ENCODE measurements at regions not wholly inside any gene's neighbourhood (a gene's known extent, or its start where the extent isn't known, plus 50 kb on each side); places are given as distances from the start of the nearest gene placed in this dataset.

DNA sequence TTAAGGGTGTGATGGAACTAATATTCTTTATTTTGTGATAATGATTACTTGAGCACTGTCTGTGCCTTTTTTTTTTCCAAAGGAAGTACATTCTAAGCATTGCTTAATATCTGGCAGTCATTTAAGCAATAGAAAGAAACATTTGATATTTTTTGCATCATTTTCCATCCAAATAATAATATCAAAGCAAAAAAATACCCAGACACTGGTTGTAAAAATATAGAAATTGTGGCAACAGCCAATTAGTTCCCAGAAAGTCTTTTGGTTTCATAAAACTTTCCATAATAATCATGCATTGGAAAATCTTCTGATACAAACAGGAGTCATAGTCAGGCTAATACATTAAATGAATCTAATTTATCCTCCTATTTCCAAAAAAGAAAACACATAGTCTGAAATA is 629.3 kb upstream of the ADAMTS5 start:
- H3K27me3 ChIP-seq (ENCODE audit: control insufficient read depth, insufficient read depth, low read length): no peaks in the 10 kb centered on the region
- no peak for FAIRE-seq
- TF ChIP-seq, protein P1, sequence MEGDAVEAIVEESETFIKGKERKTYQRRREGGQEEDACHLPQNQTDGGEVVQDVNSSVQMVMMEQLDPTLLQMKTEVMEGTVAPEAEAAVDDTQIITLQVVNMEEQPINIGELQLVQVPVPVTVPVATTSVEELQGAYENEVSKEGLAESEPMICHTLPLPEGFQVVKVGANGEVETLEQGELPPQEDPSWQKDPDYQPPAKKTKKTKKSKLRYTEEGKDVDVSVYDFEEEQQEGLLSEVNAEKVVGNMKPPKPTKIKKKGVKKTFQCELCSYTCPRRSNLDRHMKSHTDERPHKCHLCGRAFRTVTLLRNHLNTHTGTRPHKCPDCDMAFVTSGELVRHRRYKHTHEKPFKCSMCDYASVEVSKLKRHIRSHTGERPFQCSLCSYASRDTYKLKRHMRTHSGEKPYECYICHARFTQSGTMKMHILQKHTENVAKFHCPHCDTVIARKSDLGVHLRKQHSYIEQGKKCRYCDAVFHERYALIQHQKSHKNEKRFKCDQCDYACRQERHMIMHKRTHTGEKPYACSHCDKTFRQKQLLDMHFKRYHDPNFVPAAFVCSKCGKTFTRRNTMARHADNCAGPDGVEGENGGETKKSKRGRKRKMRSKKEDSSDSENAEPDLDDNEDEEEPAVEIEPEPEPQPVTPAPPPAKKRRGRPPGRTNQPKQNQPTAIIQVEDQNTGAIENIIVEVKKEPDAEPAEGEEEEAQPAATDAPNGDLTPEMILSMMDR (IDR thresholded peaks at IDR 0.05; ENCODE audit: insufficient read depth, low read length, severe bottlenecking): no peak
- H3K4me3 ChIP-seq (ENCODE audit: low read depth, low read length): no peak overlapping the region
- DNase-seq (ENCODE audit: low read depth): no peak
- no peaks in the 10 kb centered on the region for H3K36me3 ChIP-seq (ENCODE audit: control insufficient read depth, insufficient read depth, low read length)

DNA sequence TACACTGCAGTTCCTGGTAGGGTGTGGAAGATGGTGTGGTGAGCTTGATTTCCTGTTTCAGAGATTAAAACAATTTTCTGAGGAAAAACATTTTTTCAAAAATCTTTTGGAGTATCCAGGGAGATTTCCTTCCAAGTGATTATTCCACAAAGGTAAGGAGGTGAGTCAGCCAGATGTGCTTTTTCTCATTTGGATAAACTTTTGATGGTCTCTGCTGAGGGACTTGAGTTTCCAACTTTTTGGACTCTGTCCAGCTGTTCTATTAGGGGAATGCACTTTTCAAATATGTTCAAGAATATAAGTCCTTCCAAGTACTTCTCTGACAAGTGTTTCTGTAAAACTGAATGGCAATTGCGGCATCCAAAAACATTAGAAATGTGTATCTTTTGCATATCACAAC is 628.8 kb upstream of the ADAMTS5 start:
- H3K27me3 ChIP-seq (ENCODE audit: control insufficient read depth, insufficient read depth, low read length): no peaks in the 10 kb centered on the region
- no peaks in the 10 kb centered on the region for H3K36me3 ChIP-seq (ENCODE audit: control insufficient read depth, insufficient read depth, low read length)
- H3K4me3 ChIP-seq (ENCODE audit: low read depth, low read length): no peak overlapping the region
- DNase-seq (ENCODE audit: low read depth): no peak
- FAIRE-seq: no peak
- TF ChIP-seq, protein P1 (IDR thresholded peaks at IDR 0.05; ENCODE audit: insufficient read depth, low read length, severe bottlenecking): no peak

DNA sequence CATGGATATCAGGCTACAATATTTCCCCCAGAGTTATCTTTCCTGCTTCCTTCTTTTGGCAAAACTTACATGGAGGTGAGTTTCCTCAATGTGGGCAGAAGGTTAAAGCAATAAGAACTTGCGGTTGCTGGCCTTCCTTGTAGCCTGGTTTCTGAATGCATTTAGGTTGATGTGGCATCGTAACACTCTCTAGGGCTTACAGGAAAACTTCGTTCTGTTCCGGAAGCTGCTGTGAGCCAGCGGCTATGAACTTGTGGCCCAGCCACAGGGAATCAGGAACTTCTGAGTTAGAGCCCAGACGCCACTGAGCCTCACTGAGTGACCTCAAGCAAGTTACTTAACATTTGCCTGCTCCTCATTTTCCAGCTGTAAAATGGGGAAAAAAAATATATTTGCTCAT is 623.4 kb upstream of the ADAMTS5 start:
- Histone ChIP-seq H3K27me3 (ENCODE audit: control insufficient read depth, insufficient read depth, low read length) (no peaks in the 10 kb centered on the region), H3K4me3 (ENCODE audit: low read depth, low read length) (no peak overlapping the region)
- FAIRE-seq: no peak

DNA sequence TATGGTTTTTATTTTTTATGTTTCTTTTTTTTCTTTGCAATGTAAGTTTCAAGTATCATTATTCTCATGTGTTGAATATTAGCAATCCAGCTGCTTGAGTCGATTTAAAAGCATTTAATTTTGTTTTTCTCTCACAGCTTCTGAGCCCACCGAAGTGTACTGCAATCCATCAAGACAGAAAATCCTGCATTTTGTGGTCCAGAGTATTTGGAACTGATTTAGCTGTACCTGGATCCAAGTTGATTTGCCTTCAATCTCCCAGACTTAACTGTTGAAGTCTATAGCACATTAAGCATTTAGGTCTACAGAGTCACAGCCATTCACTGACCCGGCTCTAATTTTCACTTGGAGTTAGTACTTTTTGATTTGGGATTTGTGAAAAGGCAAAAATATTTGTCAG is 622.9 kb upstream of the ADAMTS5 start:
- H3K36me3 ChIP-seq (ENCODE audit: control insufficient read depth, insufficient read depth, low read length): no peaks in the 10 kb centered on the region
- no peak overlapping the region for H3K4me3 ChIP-seq (ENCODE audit: low read depth, low read length)
- TF ChIP-seq, protein P1 (IDR thresholded peaks at IDR 0.05; ENCODE audit: insufficient read depth, low read length, severe bottlenecking): no peak
- no peak for DNase-seq (ENCODE audit: low read depth)
- no peaks in the 10 kb centered on the region for H3K27me3 ChIP-seq (ENCODE audit: control insufficient read depth, insufficient read depth, low read length)
- FAIRE-seq: no peak

More for the DNA sequence above, 623.4 kb upstream of the ADAMTS5 start:
- no peaks in the 10 kb centered on the region for H3K36me3 ChIP-seq (ENCODE audit: control insufficient read depth, insufficient read depth, low read length)
- no peak for DNase-seq (ENCODE audit: low read depth)
- TF ChIP-seq, protein P1 (IDR thresholded peaks at IDR 0.05; ENCODE audit: insufficient read depth, low read length, severe bottlenecking): no peak

DNA sequence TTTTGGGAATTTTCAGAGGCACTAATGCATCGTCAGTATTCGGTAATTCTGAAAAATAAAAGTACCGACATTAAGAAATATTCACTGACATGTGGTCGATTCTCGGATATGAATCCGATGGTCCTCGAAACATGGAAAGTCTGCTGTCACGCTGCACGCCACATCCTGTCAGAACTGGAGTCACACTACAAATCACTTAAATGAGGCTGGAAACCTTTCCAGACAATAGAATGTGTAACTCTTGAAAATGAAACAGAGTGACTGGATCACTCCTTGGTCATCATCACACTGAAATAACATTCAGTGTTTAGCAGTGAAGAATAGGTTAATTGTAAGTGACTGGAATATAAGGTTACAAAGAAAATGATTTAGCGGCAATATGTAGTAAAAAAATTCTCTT is 620.1 kb upstream of the ADAMTS5 start:
- no peak for FAIRE-seq

DNA sequence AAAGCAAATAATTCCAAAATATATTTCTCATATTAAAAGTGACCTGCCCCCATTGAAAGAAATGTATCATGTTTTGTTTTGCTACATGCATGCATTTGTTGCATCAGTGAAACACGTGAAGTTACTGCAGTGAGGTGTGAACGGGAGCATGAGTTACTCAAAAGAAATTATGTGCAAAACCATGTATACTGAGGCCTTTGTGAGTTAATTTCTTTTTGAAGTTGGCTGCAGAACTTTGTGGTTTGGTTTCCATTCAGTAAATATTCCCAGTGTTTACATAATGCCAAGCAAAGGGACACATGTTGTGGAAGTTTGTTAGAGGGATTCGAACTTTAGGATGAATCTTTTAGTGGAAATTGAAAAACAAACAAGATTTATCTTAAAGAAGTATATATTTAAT is 619.4 kb upstream of the ADAMTS5 start:
- Histone ChIP-seq H3K4me3 (ENCODE audit: low read depth, low read length) (no peak overlapping the region), H3K27me3 (ENCODE audit: control insufficient read depth, insufficient read depth, low read length) (no peaks in the 10 kb centered on the region), H3K36me3 (ENCODE audit: control insufficient read depth, insufficient read depth, low read length) (no peaks in the 10 kb centered on the region)
- DNase-seq (ENCODE audit: low read depth) (no peak), FAIRE-seq (no peak)
- TF ChIP-seq, protein P1 (IDR thresholded peaks at IDR 0.05; ENCODE audit: insufficient read depth, low read length, severe bottlenecking): no peak

More for the DNA sequence above, 620.1 kb upstream of the ADAMTS5 start:
- Histone ChIP-seq H3K36me3 (ENCODE audit: control insufficient read depth, insufficient read depth, low read length) (no peaks in the 10 kb centered on the region), H3K27me3 (ENCODE audit: control insufficient read depth, insufficient read depth, low read length) (no peaks in the 10 kb centered on the region), H3K4me3 (ENCODE audit: low read depth, low read length) (no peak overlapping the region)
- DNase-seq (ENCODE audit: low read depth): no peak
- TF ChIP-seq, protein P1 (IDR thresholded peaks at IDR 0.05; ENCODE audit: insufficient read depth, low read length, severe bottlenecking): no peak
